Heart left ventricle (tissue), 13 donors: ENCODE measurements at regions not wholly inside any gene's neighbourhood (a gene's known extent, or its start where the extent isn't known, plus 50 kb on each side); places are given as distances from the start of the nearest gene placed in this dataset.

Experiments used
- CTCF ChIP-seq, 12 donors: fragments of 200-600 bp; sonication (generic) in 4 of 12; IDR thresholded peaks; one replicate each; pipeline versions ENCODE4 v1.5.0 to v1.8.0; 2018 to 2022; ENCODE audit warnings: antibody characterized with exemption in 12 of 12, mild to moderate bottlenecking in 5 of 12
- POLR2A ChIP-seq, 2 donors: fragments of 450-650 bp; IDR thresholded peaks; one replicate each; pipeline ENCODE4 v1.6.1; 2017; ENCODE audit warnings: antibody characterized with exemption in 2 of 2, mild to moderate bottlenecking in 2 of 2, moderate library complexity in 2 of 2
- donor health status: ischemic (EF 13 %, LVEDD 7.1; RV severe dilation, severe dysfunction).
- donor health status: DM: no; HTN: yes; CAD: no.
- donor health status: DM: no; HTN: no; CAD: no.
- donor health status: ischemic (EF 25% LVEDD 6.9; RV normal size, moderate dysfunction).
- donor health status: ischemic (EF 25% LVEDD 5.7; RV mildly dilated, moderate dysfunction).
- donor health status: ischemic (EF 35%, LVEDD 5.7; RV mildly dilated, moderate dysfunction).
- donor health status: nonischemic (EF 11% LVEDD 7.7; RV severe dilation, severe dysfunction).
- donor health status: DM: yes; HTN: yes; CAD: no.
- donor health status: PGD.
- donor health status: ischemic (EF 29% LVEDD 5.4; RV normal size, mild dysfunction).
- donor health status: nonischemic (EF 23%, LVEDD 6.1; RV moderate dilation, normal function).

- TF ChIP-seq POLR2A (IDR thresholded peaks at IDR 0.05) = no peak
- TF ChIP-seq CTCF (IDR thresholded peaks at IDR 0.05) = no peak
These were observed 119.6 kb upstream of the ZNF92 start for GRCh38 chr7:65254061-65254460.
